MM.1S (cell line): ENCODE measurements at regions not wholly inside any gene's neighbourhood (a gene's known extent, or its start where the extent isn't known, plus 50 kb on each side); places are given as distances from the start of the nearest gene placed in this dataset.

Source experiments
- CTCF ChIP-seq: fragments of 300-600 bp; sonication (generic); IDR thresholded peaks from 2 replicates; pipeline ENCODE4 v1.5.1; 2016; ENCODE audit warnings: antibody characterized with exemption, low read length, mixed read lengths
- EZH2 ChIP-seq: fragments of 300-600 bp; sonication (generic); optimal IDR thresholded peaks from 2 replicates; pipeline ENCODE3; 2017; ENCODE audit warnings: low read depth, mild to moderate bottlenecking, antibody characterized with exemption, low read length, mixed read lengths
- EZH2phosphoT487 ChIP-seq: fragments of 300-600 bp; sonication (generic); IDR thresholded peaks from 2 replicates; pipeline ENCODE4 v1.6.1; 2018; ENCODE audit warnings: antibody characterized with exemption, low read length

GRCh38 chr10:118462401-118462800 is 120.3 kb upstream of the FAM204A start:
- TF ChIP-seq CTCF: no peak
- no peak for TF ChIP-seq EZH2
- no peak for TF ChIP-seq EZH2phosphoT487
